GM10266 (cell line): ENCODE measurements at regions not wholly inside any gene's neighbourhood (a gene's known extent, or its start where the extent isn't known, plus 50 kb on each side); places are given as distances from the start of the nearest gene placed in this dataset.

Source experiments
- DNase-seq: peaks from one replicate; pipeline ENCODE4 v3.0.0; 2012; ENCODE audit errors: extremely low spot score
- TF ChIP-seq, protein P1 (sequence below): IDR thresholded peaks from 2 replicates; pipeline ENCODE4 v1.5.1; 2012; ENCODE audit warnings: mild to moderate bottlenecking, low read depth; ENCODE audit not compliant: control insufficient read depth, insufficient read depth; ENCODE audit errors: missing control alignments

DNA sequence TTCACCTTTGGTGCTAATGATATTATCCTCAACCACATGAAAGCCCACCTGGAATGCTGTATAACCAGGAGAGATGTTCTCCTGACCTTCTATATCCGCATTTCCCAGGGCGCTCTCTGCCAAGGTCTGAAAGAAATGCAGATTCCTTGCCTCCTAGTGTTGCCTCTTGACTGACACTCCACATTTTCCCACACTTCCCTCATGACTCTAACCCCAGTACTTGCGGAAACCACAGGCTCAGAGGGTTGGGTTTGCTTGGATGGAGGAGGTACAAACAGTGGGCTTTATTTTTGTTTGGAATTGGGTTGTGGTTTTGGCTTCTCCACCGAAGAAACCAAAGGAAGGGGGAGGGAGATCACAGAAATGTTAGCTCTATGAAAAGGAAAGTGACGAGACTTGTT, 222.9 kb upstream of the CELF2 start:
- TF ChIP-seq, protein P1, sequence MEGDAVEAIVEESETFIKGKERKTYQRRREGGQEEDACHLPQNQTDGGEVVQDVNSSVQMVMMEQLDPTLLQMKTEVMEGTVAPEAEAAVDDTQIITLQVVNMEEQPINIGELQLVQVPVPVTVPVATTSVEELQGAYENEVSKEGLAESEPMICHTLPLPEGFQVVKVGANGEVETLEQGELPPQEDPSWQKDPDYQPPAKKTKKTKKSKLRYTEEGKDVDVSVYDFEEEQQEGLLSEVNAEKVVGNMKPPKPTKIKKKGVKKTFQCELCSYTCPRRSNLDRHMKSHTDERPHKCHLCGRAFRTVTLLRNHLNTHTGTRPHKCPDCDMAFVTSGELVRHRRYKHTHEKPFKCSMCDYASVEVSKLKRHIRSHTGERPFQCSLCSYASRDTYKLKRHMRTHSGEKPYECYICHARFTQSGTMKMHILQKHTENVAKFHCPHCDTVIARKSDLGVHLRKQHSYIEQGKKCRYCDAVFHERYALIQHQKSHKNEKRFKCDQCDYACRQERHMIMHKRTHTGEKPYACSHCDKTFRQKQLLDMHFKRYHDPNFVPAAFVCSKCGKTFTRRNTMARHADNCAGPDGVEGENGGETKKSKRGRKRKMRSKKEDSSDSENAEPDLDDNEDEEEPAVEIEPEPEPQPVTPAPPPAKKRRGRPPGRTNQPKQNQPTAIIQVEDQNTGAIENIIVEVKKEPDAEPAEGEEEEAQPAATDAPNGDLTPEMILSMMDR: no peak
- DNase-seq: no peak

DNA sequence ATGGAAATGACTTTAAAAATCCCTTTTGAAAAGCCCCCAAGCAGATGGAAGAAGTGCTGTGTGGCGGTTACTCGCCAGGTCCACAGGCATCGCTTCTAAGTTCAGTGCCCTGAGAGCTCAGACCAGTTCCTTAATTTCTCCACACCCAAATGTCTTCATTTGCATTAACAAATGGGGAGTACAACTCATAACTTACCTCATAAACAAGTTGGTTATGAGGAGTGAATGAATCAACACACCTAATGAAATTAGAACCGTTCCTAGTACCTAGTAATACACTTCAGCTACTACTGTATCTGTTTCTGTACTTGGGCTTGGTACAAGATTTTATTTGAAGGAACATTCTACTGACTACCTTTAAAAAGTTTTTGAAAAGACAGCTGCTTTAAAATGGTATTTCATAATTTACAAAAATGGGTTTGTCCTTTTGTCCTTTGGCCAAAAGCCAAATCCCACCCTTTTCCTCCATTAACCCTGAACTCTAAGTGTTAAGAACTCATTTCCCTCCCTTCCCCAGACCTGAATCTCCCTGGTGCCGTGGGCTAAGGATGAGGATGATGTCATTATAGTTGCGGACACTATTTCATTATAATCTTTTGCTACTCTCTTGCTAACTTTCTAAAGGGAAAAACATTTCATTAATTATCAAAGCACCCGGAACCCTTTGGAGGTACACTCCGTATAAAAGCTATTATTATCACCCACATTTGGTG, 221.5 kb upstream of the CELF2 start:
- DNase-seq: no peak
- TF ChIP-seq, protein P1: no peak

DNA sequence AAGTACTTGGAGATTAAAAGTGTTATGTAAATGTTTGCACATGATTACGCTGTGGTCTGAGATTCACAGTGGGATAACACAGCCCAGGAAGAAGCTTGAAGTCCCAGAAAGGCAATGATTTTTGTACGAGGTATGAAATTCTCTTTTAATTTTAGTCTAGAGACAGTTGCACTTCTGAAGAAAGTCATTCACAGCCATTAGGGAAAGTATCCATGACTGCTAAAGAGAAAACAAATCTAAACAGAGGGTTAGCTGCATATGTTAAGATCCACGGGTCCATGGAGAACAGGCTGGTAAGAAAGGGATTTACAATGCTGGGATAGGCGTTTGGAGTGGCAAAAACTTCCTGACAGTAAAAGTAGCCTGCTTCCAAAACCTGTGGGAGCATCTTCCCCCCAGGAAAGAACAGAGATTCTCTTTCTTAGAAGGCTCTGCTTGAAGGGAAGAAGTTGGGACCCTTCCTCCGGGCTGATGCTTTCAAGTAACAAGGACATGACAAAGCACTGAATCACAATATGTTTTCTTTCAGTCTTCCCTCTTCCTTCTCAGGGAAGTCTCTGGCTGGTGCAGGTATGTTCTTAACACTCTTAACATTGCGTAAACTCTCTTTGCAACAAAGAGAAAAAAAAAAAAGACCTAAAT, 220.8 kb upstream of the CELF2 start:
- DNase-seq: no peak
- TF ChIP-seq, protein P1: no peak

DNA sequence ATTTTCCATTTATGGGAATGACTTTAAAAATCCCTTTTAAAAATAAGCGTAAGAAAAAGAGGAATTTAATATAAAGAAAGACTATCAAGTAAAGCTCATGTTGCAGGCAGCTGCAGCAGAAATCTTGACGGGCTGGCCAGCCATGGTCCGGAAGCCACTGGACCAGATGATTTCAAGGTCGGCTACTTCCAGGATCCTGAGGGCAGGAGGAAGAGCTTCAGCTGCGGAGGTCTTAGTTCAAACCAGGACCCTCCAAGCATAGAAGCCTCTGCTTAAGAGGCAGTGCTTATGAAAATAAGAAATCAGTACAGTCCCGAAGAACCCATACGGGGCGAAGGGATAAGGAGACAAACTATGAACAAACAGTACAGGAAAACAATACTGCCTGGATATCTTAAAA, 220.2 kb upstream of the CELF2 start:
- DNase-seq: no peak
- TF ChIP-seq, protein P1: no peak

DNA sequence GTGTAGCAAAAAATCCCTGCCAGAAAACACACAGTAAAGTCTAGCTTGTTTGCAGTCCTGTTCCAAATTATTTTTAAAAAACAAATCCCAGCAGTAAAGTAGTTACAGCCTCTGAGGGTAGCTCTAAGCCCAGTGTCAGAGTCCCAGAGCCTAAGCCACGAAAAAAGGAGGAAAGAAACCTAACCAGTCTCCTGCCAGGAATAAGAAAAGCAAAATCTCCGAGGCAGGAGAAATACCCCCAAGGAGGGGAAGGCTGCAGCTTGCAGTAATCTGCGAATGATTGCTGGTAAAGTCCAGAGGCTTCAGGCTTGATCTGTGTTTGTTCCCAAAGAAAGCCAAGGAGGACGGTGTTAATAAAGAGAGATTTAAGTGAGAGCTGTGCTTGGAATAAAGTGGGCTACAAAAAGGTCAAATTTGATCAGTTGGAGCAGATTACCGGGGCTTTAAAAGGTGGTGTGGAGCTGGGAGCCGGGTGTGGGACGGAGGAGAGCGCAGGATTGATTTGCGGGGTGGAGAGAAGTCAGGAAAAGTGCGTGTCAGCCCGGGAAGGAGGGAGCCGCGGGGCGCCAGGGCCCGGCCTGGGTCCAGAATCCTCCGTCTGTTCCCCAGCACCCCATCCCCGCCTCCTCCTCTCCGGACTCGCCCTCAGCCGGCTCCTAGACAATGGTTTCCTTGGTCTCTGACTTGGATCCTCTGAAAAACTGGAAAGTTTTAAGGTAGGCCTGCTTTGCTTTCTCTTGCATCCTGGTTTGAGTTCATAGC, 219.4 kb upstream of the CELF2 start:
- TF ChIP-seq, protein P1: no peak
- DNase-seq: no peak

DNA sequence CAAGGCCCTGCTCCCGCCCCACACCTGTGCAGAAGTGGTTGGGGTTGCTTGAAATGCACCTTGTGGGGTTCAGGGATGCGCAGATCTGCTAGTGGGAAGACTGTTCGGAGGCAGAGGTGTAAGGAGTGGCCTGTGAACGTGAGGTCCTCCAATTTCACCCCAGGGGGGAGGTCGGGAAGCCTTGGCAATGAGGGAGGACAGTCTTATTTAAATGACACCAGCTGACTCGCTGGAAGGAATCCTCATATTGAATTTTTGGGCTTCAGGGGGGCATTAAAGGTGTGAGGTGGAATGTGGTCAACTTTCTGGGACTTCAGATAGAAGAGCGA, 218.8 kb upstream of the CELF2 start:
- TF ChIP-seq, protein P1: no peak
- DNase-seq: no peak

DNA sequence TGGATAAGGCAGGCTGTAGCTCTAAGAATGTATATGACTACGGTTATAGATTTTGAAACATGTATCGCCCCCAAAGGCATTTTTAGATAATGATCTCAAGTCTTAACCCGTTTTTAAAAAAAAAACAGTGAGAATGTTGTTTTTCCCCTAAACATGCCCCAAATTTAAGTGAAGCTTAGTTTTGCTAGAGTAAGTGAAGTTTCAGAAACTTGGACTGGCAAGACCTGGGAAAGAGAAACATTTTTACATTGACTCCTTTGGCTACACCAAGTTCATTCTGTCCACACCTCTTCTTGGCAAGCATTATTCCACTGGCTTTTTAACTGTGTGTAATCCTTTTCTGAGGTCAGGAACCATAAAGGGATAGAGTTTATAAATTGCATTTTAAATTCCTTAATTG, 216.7 kb upstream of the CELF2 start:
- TF ChIP-seq, protein P1: no peak
- no peak for DNase-seq
